Femur (tissue), 1 donor: ENCODE measurements at regions not wholly inside any gene's neighbourhood (a gene's known extent, or its start where the extent isn't known, plus 50 kb on each side); places are given as distances from the start of the nearest gene placed in this dataset.

Experiments
- DNase-seq: peaks from one replicate; pipeline ENCODE4 v3.0.0-alpha.2; 2017

DNA sequence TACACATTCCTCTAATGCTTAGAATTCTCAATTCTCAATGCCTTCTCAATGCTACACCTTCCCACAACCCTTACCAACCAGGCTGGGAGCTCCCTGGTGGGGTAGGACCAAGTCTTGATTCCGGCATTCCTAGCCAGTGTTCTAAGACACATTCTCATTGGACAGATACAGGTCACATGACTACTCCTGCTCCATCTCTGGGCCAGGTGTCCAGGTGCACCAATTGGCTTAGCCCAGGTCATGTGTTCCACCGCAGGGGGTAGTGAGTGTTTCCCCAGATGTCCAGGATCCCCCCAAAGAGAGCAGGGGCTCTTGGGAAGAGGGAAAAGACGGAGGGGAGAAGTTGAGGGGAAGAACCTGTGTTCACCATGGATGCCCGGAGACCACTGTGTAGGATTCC lies 58.7 kb upstream of the MLN start:
- no peak for DNase-seq

DNA sequence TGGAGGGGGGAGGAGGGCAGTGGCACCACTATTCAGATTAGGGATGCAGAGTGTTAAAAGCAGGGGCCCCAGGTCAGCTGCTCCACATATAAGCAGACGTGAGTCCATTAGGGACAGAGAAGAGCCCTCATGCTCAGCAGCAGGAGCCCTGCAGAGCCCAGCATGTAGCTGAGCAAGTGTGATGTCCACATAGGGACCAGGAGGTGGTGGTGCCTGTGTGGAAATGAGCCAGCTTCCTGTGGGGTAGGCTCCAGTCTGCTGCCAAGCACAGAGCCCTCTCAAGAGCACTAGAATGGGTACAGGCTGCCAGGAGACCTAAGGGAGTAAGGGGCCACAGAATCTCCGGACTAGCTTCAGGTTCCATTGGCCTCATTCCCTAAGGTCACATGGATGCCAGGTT lies 57.9 kb upstream of the MLN start:
- DNase-seq = no peak

DNA sequence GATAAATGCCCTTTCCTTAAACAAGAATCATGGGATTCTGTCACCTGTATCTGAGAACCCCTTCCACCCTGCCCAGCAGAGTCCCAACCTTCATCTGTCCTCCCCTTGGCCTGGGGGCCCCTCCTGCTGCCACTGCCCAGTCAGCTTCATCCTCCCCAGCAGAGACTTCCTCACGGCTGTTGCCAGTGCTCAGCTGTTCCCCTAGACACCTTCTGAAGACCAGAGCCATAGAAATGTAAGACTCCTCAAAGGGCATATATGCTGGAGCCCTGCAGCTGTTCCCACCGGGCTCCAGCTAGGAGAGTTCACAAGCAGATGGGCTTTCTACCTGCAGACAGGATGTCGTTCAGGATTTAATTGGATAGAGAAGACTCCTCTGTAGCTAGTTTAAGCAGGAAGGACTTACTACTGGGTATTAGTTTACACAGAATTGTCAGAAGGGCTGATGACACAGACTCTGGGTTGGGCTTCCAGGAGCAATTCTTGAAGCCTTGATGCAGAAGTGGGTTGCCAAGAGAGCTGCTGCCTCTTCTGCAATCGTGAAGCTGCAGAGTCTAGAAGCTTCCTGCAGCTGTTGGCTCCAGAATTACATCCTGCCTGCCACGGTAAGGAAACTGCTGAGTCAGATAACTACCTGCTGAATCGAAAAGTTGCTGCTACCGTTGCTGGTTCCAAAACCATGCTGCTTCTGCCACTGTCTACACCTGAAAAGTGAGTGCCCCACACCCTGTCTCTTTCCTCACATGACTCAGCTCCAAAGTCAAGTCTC lies 57.1 kb upstream of the MLN start:
- DNase-seq = no peak

DNA sequence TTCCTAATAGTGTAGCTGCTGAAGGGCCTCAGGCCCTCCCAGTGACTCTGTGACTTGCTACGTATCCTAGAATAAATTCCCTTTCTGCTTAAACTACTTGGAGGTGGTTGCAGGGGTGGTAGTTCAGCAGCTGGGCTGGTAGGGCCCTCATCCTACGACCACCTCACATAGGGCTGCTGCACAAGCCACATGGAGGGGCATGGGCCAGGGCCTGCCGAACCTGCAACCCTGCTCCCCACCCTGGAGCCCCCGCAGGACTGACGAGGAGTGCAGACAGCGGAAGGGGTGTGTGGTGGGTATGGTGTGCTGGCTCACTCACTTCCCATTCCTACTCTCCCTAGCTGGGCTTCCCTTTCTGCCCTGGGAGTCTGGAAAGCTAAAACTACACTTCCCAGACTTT lies 56.2 kb upstream of the MLN start:
- no peak for DNase-seq

- no peak for DNase-seq
These were observed 55.2 kb upstream of the MLN start for GRCh38 chr6:33858804-33859505.

DNA sequence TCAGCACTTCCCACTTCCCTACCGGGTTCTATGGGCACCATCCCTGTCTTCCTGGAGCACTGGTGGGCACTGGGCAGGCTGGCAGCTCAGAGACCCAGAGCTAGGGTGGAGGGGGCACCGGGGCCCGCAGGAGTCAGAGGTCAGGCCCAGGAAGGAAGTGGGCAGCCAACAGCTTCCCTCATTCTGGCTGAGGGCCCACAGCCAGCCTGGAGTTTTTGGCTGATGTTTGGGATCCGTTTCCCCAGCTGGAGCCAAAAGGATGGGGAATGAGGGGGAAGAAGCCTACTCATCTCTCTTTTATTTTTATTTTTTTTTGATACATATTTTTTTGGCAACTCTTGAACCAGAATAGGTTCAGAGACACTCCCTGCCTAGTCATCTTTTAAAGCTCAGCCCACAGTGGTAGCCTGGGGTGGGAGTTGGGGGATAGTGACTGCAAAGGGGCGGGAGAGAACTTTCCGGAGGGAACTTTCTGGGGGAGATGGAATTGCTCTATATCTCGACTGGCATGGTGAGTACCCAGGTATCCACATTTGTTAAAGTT lies 54.2 kb upstream of the MLN start:
- no peak for DNase-seq

GRCh38 chr6:33857093-33857931 lies 53.5 kb upstream of the MLN start:
- DNase-seq = no peak

- DNase-seq = no peak
These were observed 52.9 kb upstream of the MLN start for GRCh38 chr6:33856655-33857054.

DNA sequence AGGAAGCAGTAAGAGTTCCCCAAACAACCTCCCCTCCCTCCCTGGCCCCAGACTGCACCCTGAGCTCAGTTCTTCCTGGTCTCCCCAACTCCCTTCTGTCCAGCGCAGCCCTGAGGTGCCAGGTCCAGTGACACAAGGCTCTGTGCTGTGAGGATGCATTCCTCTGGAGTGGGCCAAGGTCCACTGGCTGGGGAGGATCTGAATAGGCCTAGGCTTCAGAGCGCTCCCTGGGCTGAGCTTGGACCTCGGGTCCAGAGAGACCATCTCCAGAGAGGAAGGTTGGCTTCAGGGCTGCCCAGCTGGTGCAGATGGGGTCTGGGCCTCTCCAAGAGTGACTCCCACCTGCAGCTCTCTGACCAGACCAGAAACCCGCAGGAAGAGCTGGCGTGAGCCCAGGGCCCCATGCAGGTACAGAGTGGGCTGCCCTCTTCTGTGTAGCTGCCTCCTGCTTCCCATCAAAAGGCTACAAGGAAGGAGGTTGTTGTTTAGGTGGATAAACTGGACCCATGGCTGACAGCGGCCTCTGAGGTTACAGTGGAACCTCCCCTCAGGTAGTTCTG lies 52.3 kb upstream of the MLN start:
- DNase-seq = no peak

DNA sequence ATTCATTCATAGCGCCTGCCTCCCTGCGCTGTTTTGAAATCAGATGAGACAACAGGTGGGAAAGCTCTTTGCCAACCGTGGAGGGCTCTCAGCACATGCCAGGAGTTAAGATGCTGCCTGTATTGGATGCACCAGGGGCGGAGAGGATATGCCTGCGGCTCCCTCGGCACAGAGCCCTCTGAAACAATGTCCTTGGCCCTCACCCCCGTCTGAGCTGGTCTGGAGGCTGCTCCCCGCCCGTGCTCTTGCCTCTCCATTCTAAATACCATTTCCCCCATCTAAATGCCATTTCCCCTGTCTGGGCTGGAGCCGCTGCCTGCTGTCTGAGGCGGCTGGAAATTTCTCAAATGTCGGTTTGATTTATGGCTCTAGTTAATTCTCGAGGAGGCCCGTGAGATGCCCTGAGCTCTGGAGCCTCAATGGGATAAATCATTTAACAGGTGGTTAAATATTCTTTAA lies 50.8 kb upstream of the MLN start:
- DNase-seq = peak; percentile 55

DNA sequence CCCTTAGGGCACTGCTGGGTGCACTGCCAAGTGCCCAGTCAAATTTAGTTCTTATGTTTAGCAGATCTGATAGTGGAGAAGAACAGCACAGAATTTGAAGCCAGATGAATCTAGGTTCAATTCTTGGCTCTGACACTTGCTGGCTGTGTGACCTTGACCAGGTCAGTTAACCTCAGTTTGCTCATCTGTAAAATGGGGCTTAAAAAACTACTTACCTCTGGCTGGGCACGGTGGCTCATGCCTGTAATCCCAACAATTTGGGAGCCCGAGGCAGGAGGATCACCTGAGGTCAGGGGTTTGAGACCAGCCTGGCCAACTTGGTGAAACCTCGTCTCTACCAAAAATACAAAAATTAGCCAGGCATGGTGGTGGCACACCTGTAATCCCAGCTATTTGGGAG lies 49.9 kb upstream of the MLN start:
- no peak for DNase-seq
